IMR-90 (cell line): ENCODE measurements at regions not wholly inside any gene's neighbourhood (a gene's known extent, or its start where the extent isn't known, plus 50 kb on each side); places are given as distances from the start of the nearest gene placed in this dataset.

ENCODE experiments used
- ATAC-seq: fragments of 200-7000 bp; cut with Tn5 transposase; 2 replicates; pipeline ENCODE4 v1.9.1; 2020; ENCODE audit warnings: low read depth, mild to moderate bottlenecking, moderate library complexity
- BruUV-seq: library from RNA; stranded (reverse); fragments of 400-500 nt; replicated peaks from 2 replicates; lab custom pipeline; 2021; lab: Mats Ljungman, UMichigan
- CTCF ChIA-PET: fragments of 300-600 bp; formaldehyde crosslinking; extraction: SDS; loops from one replicate; lab custom pipeline; 2021; ENCODE audit warnings: antibody characterized with exemption; lab: Yijun Ruan, JAX
- POLR2A ChIA-PET: fragments of 300-600 bp; sonication (Branson Sonifier 250); formaldehyde crosslinking; loops from one replicate; lab custom pipeline; 2022; ENCODE audit warnings: antibody characterized with exemption; ENCODE audit not compliant: unreplicated experiment; lab: Charles Lee
- DNase-seq: peaks from one replicate; pipeline ENCODE4 v3.0.0; 2013
- H2AFZ ChIP-seq: replicated peaks from 2 replicates; pipeline ENCODE3; 2013; ENCODE audit warnings: low read length, mild to moderate bottlenecking; ENCODE audit not compliant: poor library complexity
- H2AK5ac ChIP-seq: 2 replicates; pipeline ENCODE4 v1.6.1; 2013; ENCODE audit warnings: low read depth, low read length, inconsistent platforms
- H2AK9ac ChIP-seq: replicated peaks from 2 replicates; pipeline ENCODE3; 2013; ENCODE audit warnings: mild to moderate bottlenecking, low read depth, low read length, moderate library complexity; ENCODE audit not compliant: poor library complexity
- H2BK120ac ChIP-seq: 2 replicates; pipeline ENCODE4 v1.6.1; 2013; ENCODE audit warnings: low read depth, low read length, inconsistent platforms
- H2BK15ac ChIP-seq: 3 replicates; pipeline ENCODE4 v1.6.1; 2013; ENCODE audit warnings: low read depth, low read length, inconsistent platforms
- H2BK20ac ChIP-seq: 2 replicates; pipeline ENCODE4 v1.6.1; 2013; ENCODE audit warnings: low read depth, mild to moderate bottlenecking, inconsistent platforms, low read length, moderate library complexity
- H2BK5ac ChIP-seq: 2 replicates; pipeline ENCODE4 v1.6.1; 2013; ENCODE audit warnings: mild to moderate bottlenecking, low read depth, low read length, inconsistent platforms; ENCODE audit not compliant: poor library complexity, severe bottlenecking
- H3K14ac ChIP-seq: replicated peaks from 2 replicates; pipeline ENCODE4 v1.6.1; 2013; ENCODE audit warnings: low read depth, low read length, inconsistent platforms
- H3K18ac ChIP-seq: 2 replicates; pipeline ENCODE4 v1.6.1; 2013; ENCODE audit warnings: low read depth, low read length, control low read depth
- H3K23ac ChIP-seq: 2 replicates; pipeline ENCODE4 v1.6.1; 2013; ENCODE audit warnings: low read depth, low read length, inconsistent platforms
- H3K27ac ChIP-seq: 2 replicates; pipeline ENCODE4 v1.5.1; 2013; ENCODE audit warnings: mild to moderate bottlenecking, control low read depth, low read length; ENCODE audit not compliant: insufficient read depth
- H3K27me3 ChIP-seq: 2 replicates; pipeline ENCODE4 v1.6.1; 2013; ENCODE audit warnings: low read length; ENCODE audit not compliant: control insufficient read depth, insufficient read depth
- H3K36me3 ChIP-seq: 2 replicates; pipeline ENCODE4 v1.6.1; 2013; ENCODE audit warnings: low read length, mixed read lengths; ENCODE audit not compliant: control insufficient read depth, insufficient read depth
- H3K4ac ChIP-seq: 2 replicates; pipeline ENCODE4 v1.6.1; 2013; ENCODE audit warnings: low read depth, low read length, inconsistent platforms
- H3K4me1 ChIP-seq: 2 replicates; pipeline ENCODE4 v1.6.1; 2013; ENCODE audit warnings: low read length, mixed read lengths; ENCODE audit not compliant: control insufficient read depth, insufficient read depth
- H3K4me2 ChIP-seq: 2 replicates; pipeline ENCODE4 v1.6.1; 2013; ENCODE audit warnings: low read depth, mild to moderate bottlenecking, control low read depth, low read length, moderate library complexity
- H3K4me3 ChIP-seq: 2 replicates; pipeline ENCODE4 v1.5.1; 2013; ENCODE audit warnings: low read depth, mild to moderate bottlenecking, control low read depth, low read length, moderate library complexity; ENCODE audit not compliant: insufficient read depth
- H3K56ac ChIP-seq: 2 replicates; pipeline ENCODE4 v1.6.1; 2013; ENCODE audit warnings: low read length, inconsistent platforms; ENCODE audit not compliant: insufficient read depth; ENCODE audit errors: extremely low read depth
- H3K79me1 ChIP-seq, 2 experiments: 2 replicates each; pipeline ENCODE4 v1.6.1; 2013; ENCODE audit warnings: low read length in 2 of 2, inconsistent platforms in 1 of 2, low read depth in 1 of 2
- H3K9ac ChIP-seq: 2 replicates; pipeline ENCODE4 v1.6.1; 2013; ENCODE audit warnings: low read depth, low read length, control low read depth
- H3K9me1 ChIP-seq: 2 replicates; pipeline ENCODE4 v1.6.1; 2013; ENCODE audit warnings: low read length, inconsistent platforms; ENCODE audit not compliant: insufficient read depth
- H3K9me3 ChIP-seq: 2 replicates; pipeline ENCODE4 v1.6.1; 2013; ENCODE audit warnings: low read length; ENCODE audit not compliant: control insufficient read depth, insufficient read depth
- H4K20me1 ChIP-seq: 2 replicates; pipeline ENCODE4 v1.6.1; 2013; ENCODE audit warnings: low read length, inconsistent platforms; ENCODE audit not compliant: insufficient read depth
- H4K5ac ChIP-seq: 2 replicates; pipeline ENCODE4 v1.6.1; 2013; ENCODE audit warnings: mild to moderate bottlenecking, low read depth, low read length, control low read depth
- H4K8ac ChIP-seq, 2 experiments: 2 replicates each; pipeline ENCODE4 v1.6.1; 2013; ENCODE audit warnings: low read depth in 2 of 2, low read length in 2 of 2, control low read depth in 1 of 2, inconsistent platforms in 1 of 2
- H4K91ac ChIP-seq: 2 replicates; pipeline ENCODE4 v1.6.1; 2013; ENCODE audit warnings: low read depth, low read length, inconsistent platforms; ENCODE audit not compliant: insufficient read depth
- BHLHE40 ChIP-seq: fragments of 150-350 bp; IDR thresholded peaks from 2 replicates; pipeline ENCODE4 v1.6.1; 2016; ENCODE audit warnings: mild to moderate bottlenecking, low read depth, low read length
- CEBPB ChIP-seq: IDR thresholded peaks from 2 replicates; pipeline ENCODE4 v1.6.1; 2012; ENCODE audit warnings: low read depth, low read length, improper control_type of control experiment
- CHD1 ChIP-seq: IDR thresholded peaks from 2 replicates; pipeline ENCODE4 v1.6.1; 2012; ENCODE audit warnings: low read depth, low read length, improper control_type of control experiment
- CTCF ChIP-seq: conservative IDR thresholded peaks from 2 replicates; pipeline ENCODE4 v1.5.1; 2012; ENCODE audit warnings: mild to moderate bottlenecking, low read depth, low read length, improper control_type of control experiment
- ELK1 ChIP-seq: fragments of 150-350 bp; IDR thresholded peaks from 2 replicates; pipeline ENCODE4 v1.6.1; 2016; ENCODE audit warnings: low read depth, mild to moderate bottlenecking, low read length, moderate library complexity, borderline replicate concordance
- MAZ ChIP-seq: IDR thresholded peaks from 2 replicates; pipeline ENCODE4 v1.6.1; 2012; ENCODE audit warnings: low read depth, mild to moderate bottlenecking, low read length, improper control_type of control experiment, moderate library complexity, borderline replicate concordance
- MXI1 ChIP-seq: IDR thresholded peaks from 2 replicates; pipeline ENCODE4 v1.6.1; 2012; ENCODE audit warnings: low read depth, mild to moderate bottlenecking, low read length, moderate library complexity, borderline replicate concordance
- NFE2L2 ChIP-seq: fragments of 150-350 bp; IDR thresholded peaks from 2 replicates; pipeline ENCODE4 v1.6.1; 2016; ENCODE audit warnings: low read depth, mild to moderate bottlenecking, low read length
- POLR2A ChIP-seq: IDR thresholded peaks from 2 replicates; pipeline ENCODE4 v1.6.1; 2012; ENCODE audit warnings: mild to moderate bottlenecking, low read depth, low read length
- RAD21 ChIP-seq: IDR thresholded peaks from 2 replicates; pipeline ENCODE4 v1.6.1; 2012; ENCODE audit warnings: low read length, improper control_type of control experiment
- RCOR1 ChIP-seq: IDR thresholded peaks from 2 replicates; pipeline ENCODE4 v1.6.1; 2012; ENCODE audit warnings: mild to moderate bottlenecking, low read length, improper control_type of control experiment; ENCODE audit not compliant: insufficient replicate concordance
- RFX5 ChIP-seq: IDR thresholded peaks from 2 replicates; pipeline ENCODE4 v1.8.0; 2012; ENCODE audit warnings: low read depth, mild to moderate bottlenecking, low read length, moderate library complexity
- SMC3 ChIP-seq: fragments of 150-350 bp; IDR thresholded peaks from 2 replicates; pipeline ENCODE4 v1.6.1; 2016; ENCODE audit warnings: low read depth, mild to moderate bottlenecking, antibody characterized with exemption, low read length, moderate library complexity
- WGBS, 2 experiments: methylation state at CpG; one replicate each; pipeline versions ENCODE4 v1.1.5 to v1.1.7; 2013; ENCODE audit warnings: missing lambda C conversion rate in 2 of 2; ENCODE audit not compliant: insufficient read length in 1 of 2; ENCODE audit errors: extremely low coverage in 2 of 2; 5-methylcytosine and 5-hydroxymethylcytosine counted together
- dilution Hi-C: fragments of 300-500 bp; cut with HindIII; formaldehyde crosslinking; loops from one replicate; pipeline ENCODE4 v1.14.3; 2018; ENCODE audit warnings: low sequenced_read_pairs; ENCODE audit not compliant: unreplicated experiment
- in situ Hi-C: fragments of 300-500 bp; cut with MboI; formaldehyde crosslinking; loops from 3 replicates; pipeline ENCODE4 v1.14.3; 2019; ENCODE audit warnings: low sequenced_read_pairs, inconsistent platforms, mixed read lengths
- intact Hi-C: fragments of 100-400 bp; cut with micrococcal nuclease; formaldehyde crosslinking; loops from 2 replicates; pipeline ENCODE4 v1.10.0; 2022

- H4K91ac ChIP-seq, result no peak overlapping the region
- no peaks in the 10 kb centered on the region for H4K20me1 ChIP-seq
- ChIA-PET POLR2A (no interaction called here), CTCF (no interaction called here)
- no peak overlapping the region for H3K14ac ChIP-seq
- no peaks in the 10 kb centered on the region for H3K36me3 ChIP-seq
- no peak overlapping the region for H2BK5ac ChIP-seq
- H3K4me3 ChIP-seq, result no peak overlapping the region
- dilution Hi-C loops, result no loop called here
- WGBS, 2 experiments, result 48% methylated on average over 4 of the region's 9 CpGs; no CpG with 5 or more reads in 1 of the 2 experiments
- TF ChIP-seq POLR2A, result no peak
- TF ChIP-seq CHD1, result no peak
- TF ChIP-seq CEBPB, result no peak
- no peak for TF ChIP-seq RAD21
- no peak for TF ChIP-seq RCOR1
- TF ChIP-seq CTCF, result no peak
- no peak for TF ChIP-seq NFE2L2
- TF ChIP-seq ELK1, result no peak
- TF ChIP-seq BHLHE40, result no peak
- no peak for TF ChIP-seq MAZ
- no peak for TF ChIP-seq RFX5
- TF ChIP-seq SMC3, result no peak
- TF ChIP-seq MXI1, result no peak
- in situ Hi-C loops, result no loop called here
- no peak overlapping the region for H2AK9ac ChIP-seq
- no peaks in the 10 kb centered on the region for H3K27me3 ChIP-seq
- H3K4me1 ChIP-seq, result no peaks in the 10 kb centered on the region
- no peak overlapping the region for H2AK5ac ChIP-seq
- H2AFZ ChIP-seq, result no peak overlapping the region
- no peak overlapping the region for H3K23ac ChIP-seq
- ATAC-seq, result no peak
- no peak overlapping the region for H3K18ac ChIP-seq
- no peak overlapping the region for H4K5ac ChIP-seq
- no peak overlapping the region for H3K4ac ChIP-seq
- H3K56ac ChIP-seq, result no peak overlapping the region
- no peak overlapping the region for H2BK15ac ChIP-seq
- no peak overlapping the region for H4K8ac ChIP-seq
- no peak overlapping the region for H3K4me2 ChIP-seq
- H3K27ac ChIP-seq, result no peak overlapping the region
- BruUV-seq, result no TSS peak
- no peak overlapping the region for H3K9ac ChIP-seq
- no peak overlapping the region for H2BK20ac ChIP-seq
- H3K9me3 ChIP-seq, result peaks cover 23% of the 10 kb centered on the region
- intact Hi-C loops, result no loop called here
- no peaks in the 10 kb centered on the region for H3K79me1 ChIP-seq
- DNase-seq, result no peak
- H2BK120ac ChIP-seq, result no peak overlapping the region
- H3K9me1 ChIP-seq, result no peaks in the 10 kb centered on the region
Observed at GRCh38 chr2:407630-408029, 119.7 kb upstream of the ALKAL2 start.
